ENCODE measurements at regions not wholly inside any gene's neighbourhood (a gene's known extent, or its start where the extent isn't known, plus 50 kb on each side); places are given as distances from the start of the nearest gene placed in this dataset.
A peak's percentile ranks its signal among the peaks of the same experiment; 100 is the strongest.

GRCh38 chr4:138959097-138959815, 56.3 kb upstream of the NOCT start:
- H3K9me3 ChIP-seq, result no peaks in the 10 kb centered on the region
- intact Hi-C loops (cut with DNase I), result no loop called here

GRCh38 chr4:138958519-138958918, 57.1 kb upstream of the NOCT start:
- H3K4me1 ChIP-seq, result peaks cover 2 to 9% (median 7%) of the 10 kb centered on the region in 4 donors
- TF ChIP-seq EP300 (IDR thresholded peaks at IDR 0.05) (no peak), POLR2AphosphoS5 (IDR thresholded peaks at IDR 0.05) (no peak), POLR2A (IDR thresholded peaks at IDR 0.05; ENCODE audit: low read depth) (no peak), CTCF (IDR thresholded peaks at IDR 0.05) (no peak)
- no peak overlapping the region for H3K27ac ChIP-seq (replicated peaks in 1 of 4)
- no peaks in the 10 kb centered on the region for H3K36me3 ChIP-seq
- 57% methylated on average over 3 of the region's 3 CpGs for WGBS
- DNase-seq (ENCODE audit: extremely low spot score), result no peak
- intact Hi-C loops (cut with DNase I), result no loop called here
- no peaks in the 10 kb centered on the region for H3K9me3 ChIP-seq
- H3K4me3 ChIP-seq, result no peak overlapping the region
- H3K27me3 ChIP-seq, result no peaks in the 10 kb centered on the region

More at GRCh38 chr4:138959097-138959815, 56.3 kb upstream of the NOCT start:
- WGBS, result 87% methylated on average over 5 of the region's 5 CpGs
- Histone ChIP-seq H3K27ac (replicated peaks in 1 of 4) (no peak overlapping the region), H3K4me3 (no peak overlapping the region), H3K4me1 (peaks cover 0 to 5% (median 4%) of the 10 kb centered on the region in 4 donors), H3K36me3 (no peaks in the 10 kb centered on the region), H3K27me3 (no peaks in the 10 kb centered on the region)
- TF ChIP-seq CTCF (IDR thresholded peaks at IDR 0.05), result no peak
- TF ChIP-seq EP300 (IDR thresholded peaks at IDR 0.05), result no peak
- no peak for TF ChIP-seq POLR2AphosphoS5 (IDR thresholded peaks at IDR 0.05)
- TF ChIP-seq POLR2A (IDR thresholded peaks at IDR 0.05; ENCODE audit: low read depth), result no peak
- DNase-seq (ENCODE audit: extremely low spot score), result no peak

- Histone ChIP-seq H3K4me1 (peaks cover 4 to 10% (median 7%) of the 10 kb centered on the region in 4 donors), H3K9me3 (no peaks in the 10 kb centered on the region), H3K27ac (replicated peaks in 1 of 4) (no peak overlapping the region), H3K27me3 (no peaks in the 10 kb centered on the region), H3K36me3 (no peaks in the 10 kb centered on the region), H3K4me3 (no peak overlapping the region)
- 90% methylated on average over 7 of the region's 7 CpGs for WGBS
- no peak for TF ChIP-seq POLR2AphosphoS5 (IDR thresholded peaks at IDR 0.05)
- TF ChIP-seq EP300 (IDR thresholded peaks at IDR 0.05), result no peak
- no peak for TF ChIP-seq POLR2A (IDR thresholded peaks at IDR 0.05; ENCODE audit: low read depth)
- no peak for TF ChIP-seq CTCF (IDR thresholded peaks at IDR 0.05)
- intact Hi-C loops (cut with DNase I), result no loop called here
- no peak for DNase-seq (ENCODE audit: extremely low spot score)
These were observed 58.3 kb upstream of the NOCT start for GRCh38 chr4:138957302-138957701.

- Histone ChIP-seq H3K27ac (replicated peaks in 1 of 4) (peak overlapping the region in 1 of 4 donors; percentile 59), H3K36me3 (no peaks in the 10 kb centered on the region), H3K4me1 (peaks cover 4 to 10% (median 7%) of the 10 kb centered on the region in 4 donors), H3K9me3 (no peaks in the 10 kb centered on the region), H3K27me3 (no peaks in the 10 kb centered on the region), H3K4me3 (no peak overlapping the region)
- no peak for DNase-seq (ENCODE audit: extremely low spot score)
- no peak for TF ChIP-seq EP300 (IDR thresholded peaks at IDR 0.05)
- TF ChIP-seq POLR2AphosphoS5 (IDR thresholded peaks at IDR 0.05), result no peak
- no peak for TF ChIP-seq CTCF (IDR thresholded peaks at IDR 0.05)
- no peak for TF ChIP-seq POLR2A (IDR thresholded peaks at IDR 0.05; ENCODE audit: low read depth)
- intact Hi-C loops (cut with DNase I), result no loop called here
- WGBS, result 81% methylated on average over 2 of the region's 2 CpGs
These were observed 61.2 kb upstream of the NOCT start for GRCh38 chr4:138954428-138954827.

Data from esophagus muscularis mucosa (tissue), 4 donors.